Medulla oblongata (tissue), 1 donor: ENCODE measurements at regions not wholly inside any gene's neighbourhood (a gene's known extent, or its start where the extent isn't known, plus 50 kb on each side); places are given as distances from the start of the nearest gene placed in this dataset.

Source experiments
- DNase-seq: peaks from one replicate; pipeline ENCODE4 v3.0.0-alpha.2; 2015; ENCODE audit errors: extremely low spot score

GRCh38 chr13:33746867-33747266, 71.1 kb upstream of the RFC3 start:
- no peak for DNase-seq

- DNase-seq, result no peak
Observed at GRCh38 chr13:33751151-33751550, 66.8 kb upstream of the RFC3 start.

- no peak for DNase-seq
Observed at GRCh38 chr13:33752094-33752493, 65.9 kb upstream of the RFC3 start.

- no peak for DNase-seq
Observed at GRCh38 chr13:33752597-33752996, 65.4 kb upstream of the RFC3 start.

GRCh38 chr13:33756929-33757328, 61.0 kb upstream of the RFC3 start:
- DNase-seq, result no peak

- DNase-seq, result peak; percentile 74
Observed at GRCh38 chr13:33757713-33758112, 60.2 kb upstream of the RFC3 start.

- no peak for DNase-seq
Observed at GRCh38 chr13:33758113-33758512, 59.8 kb upstream of the RFC3 start.

GRCh38 chr13:33761740-33762139, 56.2 kb upstream of the RFC3 start:
- no peak for DNase-seq

- DNase-seq, result no peak
Observed at GRCh38 chr13:33763021-33763420, 54.9 kb upstream of the RFC3 start.

GRCh38 chr13:33764716-33765115, 53.2 kb upstream of the RFC3 start:
- DNase-seq, result no peak

GRCh38 chr13:33766329-33767123, 51.4 kb upstream of the RFC3 start:
- DNase-seq, result no peak

- DNase-seq, result no peak
Observed at GRCh38 chr13:33767140-33767539, 50.8 kb upstream of the RFC3 start.
